ENCODE measurements at regions not wholly inside any gene's neighbourhood (a gene's known extent, or its start where the extent isn't known, plus 50 kb on each side); places are given as distances from the start of the nearest gene placed in this dataset.

DNA sequence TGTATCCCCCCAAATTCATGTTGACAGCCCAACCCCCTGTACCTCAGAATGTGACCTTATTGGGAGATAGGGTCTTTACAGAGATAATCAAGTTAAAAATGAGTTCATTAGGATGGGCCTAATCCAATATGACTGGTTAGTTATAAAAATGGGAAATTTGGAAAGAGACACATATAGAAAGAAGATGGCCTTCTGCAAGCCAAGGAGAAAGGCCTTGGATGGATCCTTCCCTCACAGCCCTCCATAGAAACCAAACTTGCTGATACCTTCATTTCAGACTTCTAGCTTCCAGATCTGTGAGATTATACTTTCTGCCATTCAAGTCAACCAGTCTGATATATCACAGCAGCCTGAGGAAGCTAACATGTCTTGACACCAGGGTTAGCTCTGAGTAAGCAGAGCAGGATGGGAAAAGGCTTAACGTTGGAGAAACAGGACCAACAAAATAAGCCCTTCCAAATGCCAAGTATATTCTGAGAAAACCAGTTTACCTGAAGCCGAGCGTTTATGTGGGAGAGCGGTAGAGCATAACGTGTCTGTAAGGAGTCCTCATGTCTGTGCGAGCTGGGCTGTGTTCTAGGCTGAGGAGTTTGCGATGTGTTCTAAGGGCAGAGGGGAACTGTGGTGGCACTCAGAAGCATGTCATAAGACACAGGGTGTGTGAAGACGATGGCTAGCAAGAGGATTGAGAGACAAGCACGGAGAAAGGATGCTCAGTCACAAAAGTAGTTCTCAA, 206.1 kb downstream of the PIK3R1 start:
- Histone ChIP-seq H3K4me3 (no peak overlapping the region), H3K36me3 (no peaks in the 10 kb centered on the region), H3K9me3 (no peaks in the 10 kb centered on the region), H3K4me1 (peaks cover 0 to 31% of the 10 kb centered on the region in 2 donors), H3K27me3 (no peaks in the 10 kb centered on the region), H3K27ac (no peak overlapping the region)
- DNase-seq: no peak
- TF ChIP-seq, protein P1, sequence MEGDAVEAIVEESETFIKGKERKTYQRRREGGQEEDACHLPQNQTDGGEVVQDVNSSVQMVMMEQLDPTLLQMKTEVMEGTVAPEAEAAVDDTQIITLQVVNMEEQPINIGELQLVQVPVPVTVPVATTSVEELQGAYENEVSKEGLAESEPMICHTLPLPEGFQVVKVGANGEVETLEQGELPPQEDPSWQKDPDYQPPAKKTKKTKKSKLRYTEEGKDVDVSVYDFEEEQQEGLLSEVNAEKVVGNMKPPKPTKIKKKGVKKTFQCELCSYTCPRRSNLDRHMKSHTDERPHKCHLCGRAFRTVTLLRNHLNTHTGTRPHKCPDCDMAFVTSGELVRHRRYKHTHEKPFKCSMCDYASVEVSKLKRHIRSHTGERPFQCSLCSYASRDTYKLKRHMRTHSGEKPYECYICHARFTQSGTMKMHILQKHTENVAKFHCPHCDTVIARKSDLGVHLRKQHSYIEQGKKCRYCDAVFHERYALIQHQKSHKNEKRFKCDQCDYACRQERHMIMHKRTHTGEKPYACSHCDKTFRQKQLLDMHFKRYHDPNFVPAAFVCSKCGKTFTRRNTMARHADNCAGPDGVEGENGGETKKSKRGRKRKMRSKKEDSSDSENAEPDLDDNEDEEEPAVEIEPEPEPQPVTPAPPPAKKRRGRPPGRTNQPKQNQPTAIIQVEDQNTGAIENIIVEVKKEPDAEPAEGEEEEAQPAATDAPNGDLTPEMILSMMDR (IDR thresholded peaks at IDR 0.05): no peak
- ATAC-seq: no peak
- intact Hi-C loops (cut with DNase I): no loop called here

DNA sequence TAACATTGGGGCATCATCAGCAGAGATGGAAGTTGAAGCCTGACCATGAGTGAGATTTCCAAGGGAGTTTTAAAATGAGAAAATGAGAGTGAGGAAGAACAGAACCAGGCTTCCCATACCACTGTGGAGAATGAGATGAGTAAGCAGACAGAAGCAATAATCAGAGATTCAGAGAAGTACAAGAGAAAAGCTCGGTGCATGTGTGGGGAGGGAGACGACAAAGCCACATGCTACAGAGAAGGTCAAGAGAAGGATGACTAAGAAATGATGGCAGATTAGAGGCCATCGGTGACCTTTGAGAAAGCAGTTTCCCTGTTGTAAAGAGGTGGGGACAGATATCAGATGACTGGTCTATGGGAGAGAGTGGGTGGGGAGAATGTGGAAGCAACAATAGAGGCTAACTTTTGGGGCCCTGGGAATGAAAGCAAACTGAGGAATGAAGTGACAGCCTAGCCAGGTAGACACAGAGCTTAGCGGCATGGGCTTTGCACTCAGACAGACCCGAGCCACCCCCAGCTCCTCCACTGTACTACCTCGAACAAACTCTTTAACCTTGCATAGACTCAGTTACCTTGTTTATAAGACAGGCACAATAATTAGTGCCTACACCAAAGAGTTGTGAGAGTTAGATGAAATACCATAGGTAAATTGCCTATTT, 207.7 kb downstream of the PIK3R1 start:
- H3K4me1 ChIP-seq: peaks cover 0 to 31% of the 10 kb centered on the region in 2 donors
- no peaks in the 10 kb centered on the region for H3K36me3 ChIP-seq
- TF ChIP-seq, protein P1 (IDR thresholded peaks at IDR 0.05): no peak
- DNase-seq (no peak), ATAC-seq (peak; percentile 30)
- H3K9me3 ChIP-seq: no peaks in the 10 kb centered on the region
- intact Hi-C loops (cut with DNase I): no loop called here
- no peaks in the 10 kb centered on the region for H3K27me3 ChIP-seq
- H3K4me3 ChIP-seq: no peak overlapping the region
- H3K27ac ChIP-seq: no peak overlapping the region

DNA sequence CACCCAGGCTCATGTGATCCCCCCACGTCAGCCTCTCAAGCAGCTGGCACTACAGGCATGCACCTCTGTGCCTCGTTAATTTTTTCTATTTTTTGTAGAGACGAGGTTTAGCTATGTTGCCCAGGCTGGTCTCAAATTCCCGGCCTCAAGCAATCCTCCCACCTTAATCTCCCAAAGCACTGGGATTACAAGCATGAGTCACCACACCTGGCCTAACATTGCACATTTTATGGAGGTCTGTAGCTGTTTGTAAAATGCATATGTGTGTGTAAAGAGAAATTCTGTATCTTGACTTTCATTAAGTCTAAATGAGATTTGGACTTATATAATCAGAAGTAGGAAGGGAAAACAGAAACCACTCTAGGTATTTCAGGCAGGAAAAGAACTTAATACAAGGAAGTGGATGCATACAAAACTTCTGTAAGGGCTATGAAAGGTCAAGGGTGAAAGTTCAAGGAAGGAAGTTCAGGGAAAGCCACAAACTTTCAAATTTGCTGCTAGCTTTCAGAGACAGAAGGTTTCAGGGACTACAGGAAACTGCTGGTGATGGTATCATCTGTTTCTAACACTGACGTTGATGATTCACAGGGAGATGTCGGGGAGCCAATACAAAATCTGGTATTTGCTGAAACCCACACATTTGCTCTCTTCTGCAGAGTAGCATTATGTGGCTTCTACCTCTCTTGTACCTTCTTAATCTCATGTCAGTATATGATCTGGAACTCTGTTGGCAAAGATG, 209.4 kb downstream of the PIK3R1 start:
- Histone ChIP-seq H3K4me3 (no peak overlapping the region), H3K27me3 (no peaks in the 10 kb centered on the region), H3K9me3 (no peaks in the 10 kb centered on the region), H3K27ac (peak overlapping the region in 1 of 2 donors; percentile 11), H3K4me1 (peaks cover 0 to 22% of the 10 kb centered on the region in 2 donors), H3K36me3 (no peaks in the 10 kb centered on the region)
- ATAC-seq (peak; percentile 45), DNase-seq (no peak)
- TF ChIP-seq, protein P1 (IDR thresholded peaks at IDR 0.05): no peak
- intact Hi-C loops (cut with DNase I): no loop called here

DNA sequence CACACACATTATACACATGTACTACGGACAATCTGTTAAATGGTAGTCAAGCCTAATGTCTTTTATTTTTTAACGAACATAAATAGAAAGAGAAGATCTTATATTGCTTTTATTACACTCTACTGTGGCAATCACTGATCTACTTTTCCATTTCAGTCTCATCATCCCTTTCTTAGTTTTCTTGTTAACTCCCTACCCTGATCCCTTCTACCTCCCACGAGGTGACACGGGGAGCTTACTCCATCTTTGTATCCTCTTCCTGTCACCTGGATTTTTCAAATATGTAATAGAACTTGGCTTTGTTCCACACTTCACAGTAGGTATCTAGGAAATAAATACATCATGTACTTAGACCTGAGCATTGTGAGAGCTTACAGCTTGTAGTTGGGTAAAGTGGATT, 211.0 kb downstream of the PIK3R1 start:
- TF ChIP-seq, protein P1 (IDR thresholded peaks at IDR 0.05): no peak
- DNase-seq (no peak), ATAC-seq (no peak)
- Histone ChIP-seq H3K4me3 (no peak overlapping the region), H3K36me3 (no peaks in the 10 kb centered on the region), H3K27me3 (no peaks in the 10 kb centered on the region), H3K4me1 (peaks cover 0 to 15% of the 10 kb centered on the region in 2 donors), H3K27ac (no peak overlapping the region), H3K9me3 (no peaks in the 10 kb centered on the region)
- intact Hi-C loops (cut with DNase I): no loop called here

DNA sequence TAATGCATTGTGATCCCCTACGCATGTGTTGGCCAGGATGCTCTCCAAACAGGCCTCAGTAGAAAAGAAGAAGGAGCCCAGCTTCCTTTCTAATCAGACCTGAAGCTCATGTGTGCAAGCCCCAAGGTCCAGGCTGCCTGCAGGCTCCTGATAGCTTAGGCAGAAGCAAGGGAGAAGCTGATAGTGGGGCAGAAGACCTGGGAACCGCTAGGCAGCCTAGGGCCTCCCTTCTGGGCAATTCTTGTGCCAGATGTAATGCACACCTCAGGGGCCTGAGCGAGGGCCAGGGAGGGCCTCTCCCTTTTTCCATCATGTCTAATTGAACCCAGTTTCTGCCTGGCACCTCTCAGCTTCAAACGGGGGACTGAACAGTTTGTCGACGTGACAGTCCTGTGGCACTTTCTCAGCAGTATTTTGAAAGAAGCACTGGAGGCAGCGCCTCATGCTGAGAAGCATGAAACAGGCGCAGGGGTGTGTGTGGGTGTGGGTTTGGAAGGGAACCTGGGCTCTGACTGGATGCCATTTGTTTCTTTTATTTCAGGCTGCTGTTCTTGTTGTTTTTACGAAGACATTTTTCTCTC, 212.8 kb downstream of the PIK3R1 start:
- H3K9me3 ChIP-seq: no peaks in the 10 kb centered on the region
- H3K4me3 ChIP-seq: no peak overlapping the region
- no peak for ATAC-seq
- H3K27me3 ChIP-seq: no peaks in the 10 kb centered on the region
- intact Hi-C loops (cut with DNase I): no loop called here
- TF ChIP-seq, protein P1 (IDR thresholded peaks at IDR 0.05): no peak
- H3K4me1 ChIP-seq: peaks cover 0 to 25% of the 10 kb centered on the region in 2 donors
- no peaks in the 10 kb centered on the region for H3K36me3 ChIP-seq
- no peak overlapping the region for H3K27ac ChIP-seq
- no peak for DNase-seq
